Adrenal gland (tissue), 5 donors: ENCODE measurements at regions not wholly inside any gene's neighbourhood (a gene's known extent, or its start where the extent isn't known, plus 50 kb on each side); places are given as distances from the start of the nearest gene placed in this dataset.

Experiments used
- POLR2A ChIP-seq, 2 donors: fragments of 450-650 bp; IDR thresholded peaks; one replicate each; pipeline ENCODE4 v1.6.1; 2017; ENCODE audit warnings: antibody characterized with exemption in 2 of 2, mild to moderate bottlenecking in 2 of 2, moderate library complexity in 1 of 2
- TF ChIP-seq, protein P1 (sequence below), 6 experiments: fragments of 450-650 bp in 4 of 6; fragments of 200-600 bp in 2 of 6; sonication (generic) in 1 of 6; IDR thresholded peaks; 1 replicate in 5 of 6; 2 replicates in 1 of 6; pipeline versions ENCODE4 v1.5.1 to v1.8.0; 2016 to 2021; ENCODE audit warnings: antibody characterized with exemption in 6 of 6, mild to moderate bottlenecking in 2 of 6, moderate library complexity in 1 of 6
- donor health status: DM: no; HTN: no; CAD: no.

DNA sequence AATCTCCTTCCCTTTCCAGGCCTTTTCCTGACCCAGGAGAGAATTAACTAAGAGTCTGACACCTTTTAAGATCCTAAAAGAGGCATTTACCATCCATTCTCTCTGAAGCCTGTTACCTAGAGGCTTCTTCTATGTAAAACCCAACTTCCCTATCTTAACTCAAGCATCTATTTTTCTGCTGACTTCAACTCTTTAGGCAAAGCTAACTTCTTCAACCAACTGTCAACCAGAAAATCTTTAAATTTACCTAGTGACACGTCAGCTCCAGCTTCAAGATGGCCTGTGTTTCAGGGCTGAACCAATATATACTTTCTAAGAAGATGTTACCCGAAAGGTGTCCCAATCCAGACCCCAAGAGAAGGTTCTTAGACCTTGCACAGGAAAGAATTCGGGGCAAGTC lies 492.3 kb upstream of the AUTS2 start:
- no peak for TF ChIP-seq POLR2A (IDR thresholded peaks at IDR 0.05)
- TF ChIP-seq, protein P1, sequence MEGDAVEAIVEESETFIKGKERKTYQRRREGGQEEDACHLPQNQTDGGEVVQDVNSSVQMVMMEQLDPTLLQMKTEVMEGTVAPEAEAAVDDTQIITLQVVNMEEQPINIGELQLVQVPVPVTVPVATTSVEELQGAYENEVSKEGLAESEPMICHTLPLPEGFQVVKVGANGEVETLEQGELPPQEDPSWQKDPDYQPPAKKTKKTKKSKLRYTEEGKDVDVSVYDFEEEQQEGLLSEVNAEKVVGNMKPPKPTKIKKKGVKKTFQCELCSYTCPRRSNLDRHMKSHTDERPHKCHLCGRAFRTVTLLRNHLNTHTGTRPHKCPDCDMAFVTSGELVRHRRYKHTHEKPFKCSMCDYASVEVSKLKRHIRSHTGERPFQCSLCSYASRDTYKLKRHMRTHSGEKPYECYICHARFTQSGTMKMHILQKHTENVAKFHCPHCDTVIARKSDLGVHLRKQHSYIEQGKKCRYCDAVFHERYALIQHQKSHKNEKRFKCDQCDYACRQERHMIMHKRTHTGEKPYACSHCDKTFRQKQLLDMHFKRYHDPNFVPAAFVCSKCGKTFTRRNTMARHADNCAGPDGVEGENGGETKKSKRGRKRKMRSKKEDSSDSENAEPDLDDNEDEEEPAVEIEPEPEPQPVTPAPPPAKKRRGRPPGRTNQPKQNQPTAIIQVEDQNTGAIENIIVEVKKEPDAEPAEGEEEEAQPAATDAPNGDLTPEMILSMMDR (IDR thresholded peaks at IDR 0.05), result no peak
